Amygdala (tissue), 56 donors: ENCODE measurements at regions not wholly inside any gene's neighbourhood (a gene's known extent, or its start where the extent isn't known, plus 50 kb on each side); places are given as distances from the start of the nearest gene placed in this dataset.
"Not testable (repeated sequence)": the region's sequence is repeated elsewhere in the genome, so short reads cannot be mapped to it uniquely, and the experiment has no call there.

Experiments
- DNase-seq, 56 donors: peaks; one replicate each; lab custom pipeline; 2025; lab: John Stamatoyannopoulos, UW

- DNase-seq, result not testable (repeated sequence)
Measured at GRCh38 chr2:131636704-131637308, 109.1 kb downstream of the CCDC74A start.

GRCh38 chr2:131639001-131639620, 111.4 kb downstream of the CCDC74A start:
- DNase-seq, result not testable (repeated sequence)

- no peak for DNase-seq
Measured at GRCh38 chr2:131641414-131642206, 113.9 kb downstream of the CCDC74A start.

GRCh38 chr2:131643180-131643579, 115.5 kb downstream of the CCDC74A start:
- not testable (repeated sequence) for DNase-seq

- no peak for DNase-seq
Measured at GRCh38 chr2:131645177-131645765, 117.6 kb downstream of the CCDC74A start.

- not testable (repeated sequence) for DNase-seq
Measured at GRCh38 chr2:131646220-131646619, 118.5 kb downstream of the CCDC74A start.

GRCh38 chr2:131646669-131647297, 119.1 kb downstream of the CCDC74A start:
- DNase-seq, result no peak

- DNase-seq, result not testable (repeated sequence)
Measured at GRCh38 chr2:131648565-131648964, 120.9 kb downstream of the CCDC74A start.

- DNase-seq, result not testable (repeated sequence)
Measured at GRCh38 chr2:131652246-131652645, 124.6 kb downstream of the CCDC74A start.

GRCh38 chr2:131654107-131654506, 126.4 kb downstream of the CCDC74A start:
- not testable (repeated sequence) for DNase-seq

GRCh38 chr2:131656816-131657633, 129.3 kb downstream of the CCDC74A start:
- no peak for DNase-seq

GRCh38 chr2:131657895-131658768, 130.4 kb downstream of the CCDC74A start:
- DNase-seq, result no peak

- DNase-seq, result no peak
Measured at GRCh38 chr2:131658769-131659131, 131.1 kb downstream of the CCDC74A start.

GRCh38 chr2:131659168-131659572, 131.5 kb downstream of the CCDC74A start:
- no peak for DNase-seq

- not testable (repeated sequence) for DNase-seq
Measured at GRCh38 chr2:131661101-131661782, 133.6 kb downstream of the CCDC74A start.

GRCh38 chr2:131661884-131662535, 134.3 kb downstream of the CCDC74A start:
- not testable (repeated sequence) for DNase-seq

- not testable (repeated sequence) for DNase-seq
Measured at GRCh38 chr2:131663501-131663900, 135.8 kb downstream of the CCDC74A start.

GRCh38 chr2:131665716-131666115, 138.0 kb downstream of the CCDC74A start:
- DNase-seq, result not testable (repeated sequence)
